RWPE2 (cell line): ENCODE measurements at regions not wholly inside any gene's neighbourhood (a gene's known extent, or its start where the extent isn't known, plus 50 kb on each side); places are given as distances from the start of the nearest gene placed in this dataset.
"Not testable (repeated sequence)": the region's sequence is repeated elsewhere in the genome, so short reads cannot be mapped to it uniquely, and the experiment has no call there.

Experiments
- ATAC-seq: fragments of 200-7000 bp; cut with Tn5 transposase; 3 replicates; pipeline ENCODE4 v1.9.1; 2021; ENCODE audit warnings: low read depth
- DNase-seq: peaks from one replicate; pipeline ENCODE4 v3.0.0-alpha.2; 2020; ENCODE audit warnings: low spot score
- H3K27ac ChIP-seq: fragments of 450-650 bp; 2 replicates; pipeline ENCODE4 v1.5.1; 2017; ENCODE audit warnings: mild to moderate bottlenecking; ENCODE audit not compliant: poor library complexity, severe bottlenecking
- H3K27me3 ChIP-seq: fragments of 250-450 bp; sonication (Bioruptor Pico); 2 replicates; pipeline ENCODE4 v1.5.1; 2021; ENCODE audit warnings: mild to moderate bottlenecking, moderate library complexity; ENCODE audit not compliant: insufficient read depth, poor library complexity, severe bottlenecking
- H3K36me3 ChIP-seq: fragments of 250-450 bp; sonication (Bioruptor Pico); 2 replicates; pipeline ENCODE4 v1.5.1; 2020; ENCODE audit warnings: low read depth, mild to moderate bottlenecking, moderate library complexity
- H3K4me1 ChIP-seq: fragments of 250-450 bp; sonication (Bioruptor Pico); 2 replicates; pipeline ENCODE4 v1.5.1; 2021; ENCODE audit warnings: mild to moderate bottlenecking, moderate library complexity; ENCODE audit not compliant: insufficient read depth, poor library complexity, severe bottlenecking
- H3K4me3 ChIP-seq: fragments of 250-450 bp; sonication (Bioruptor Pico); 2 replicates; pipeline ENCODE4 v1.5.1; 2021; ENCODE audit warnings: mild to moderate bottlenecking, moderate library complexity; ENCODE audit not compliant: severe bottlenecking
- H3K9me3 ChIP-seq: fragments of 250-450 bp; sonication (Bioruptor Pico); 2 replicates; pipeline ENCODE4 v1.5.1; 2021; ENCODE audit warnings: mild to moderate bottlenecking, moderate library complexity; ENCODE audit not compliant: severe bottlenecking
- CTCF ChIP-seq: fragments of 450-650 bp; IDR thresholded peaks from one replicate; pipeline ENCODE4 v1.5.1; 2017; ENCODE audit warnings: mild to moderate bottlenecking, moderate library complexity; ENCODE audit not compliant: poor library complexity, severe bottlenecking

- H3K4me1 ChIP-seq, result no peaks in the 10 kb centered on the region
- ATAC-seq, result no peak
- H3K4me3 ChIP-seq, result no peak overlapping the region
- H3K36me3 ChIP-seq, result no peaks in the 10 kb centered on the region
- no peaks in the 10 kb centered on the region for H3K9me3 ChIP-seq
- TF ChIP-seq CTCF, result no peak
- no peak for DNase-seq
- H3K27ac ChIP-seq, result no peak overlapping the region
- no peaks in the 10 kb centered on the region for H3K27me3 ChIP-seq
These were observed 137.0 kb upstream of the TENT5A start for GRCh38 chr6:81889377-81890053.

GRCh38 chr6:81886909-81887308 lies 134.4 kb upstream of the TENT5A start:
- ATAC-seq, DNase-seq: not testable (repeated sequence)

GRCh38 chr6:81886157-81886556 lies 133.7 kb upstream of the TENT5A start:
- DNase-seq (no peak), ATAC-seq (no peak)
- Histone ChIP-seq H3K27me3 (no peaks in the 10 kb centered on the region), H3K4me1 (no peaks in the 10 kb centered on the region), H3K4me3 (no peak overlapping the region), H3K9me3 (no peaks in the 10 kb centered on the region), H3K27ac (no peak overlapping the region), H3K36me3 (no peaks in the 10 kb centered on the region)
- no peak for TF ChIP-seq CTCF

More at GRCh38 chr6:81886909-81887308, 134.4 kb upstream of the TENT5A start:
- H3K36me3 ChIP-seq, H3K4me3 ChIP-seq, H3K9me3 ChIP-seq, H3K4me1 ChIP-seq, H3K27me3 ChIP-seq, H3K27ac ChIP-seq: not testable (repeated sequence)

- ATAC-seq, result no peak
- H3K27me3 ChIP-seq, result no peaks in the 10 kb centered on the region
- H3K9me3 ChIP-seq, result no peaks in the 10 kb centered on the region
- DNase-seq, result no peak
- no peaks in the 10 kb centered on the region for H3K36me3 ChIP-seq
- no peak overlapping the region for H3K4me3 ChIP-seq
- no peak for TF ChIP-seq CTCF
- no peaks in the 10 kb centered on the region for H3K4me1 ChIP-seq
- H3K27ac ChIP-seq, result no peak overlapping the region
These were observed 129.2 kb upstream of the TENT5A start for GRCh38 chr6:81881660-81882059.

GRCh38 chr6:81878479-81878878 lies 126.0 kb upstream of the TENT5A start:
- DNase-seq, result no peak
- H3K36me3 ChIP-seq, result no peaks in the 10 kb centered on the region
- H3K4me3 ChIP-seq, result no peak overlapping the region
- no peaks in the 10 kb centered on the region for H3K27me3 ChIP-seq
- no peak for ATAC-seq
- TF ChIP-seq CTCF, result no peak
- peaks cover 2% of the 10 kb centered on the region for H3K9me3 ChIP-seq
- no peaks in the 10 kb centered on the region for H3K4me1 ChIP-seq
- no peak overlapping the region for H3K27ac ChIP-seq
